Ovary (tissue), 3 donors: ENCODE measurements at regions not wholly inside any gene's neighbourhood (a gene's known extent, or its start where the extent isn't known, plus 50 kb on each side); places are given as distances from the start of the nearest gene placed in this dataset.

ENCODE experiments used
- EP300 ChIP-seq: sonication (generic); formaldehyde crosslinking; IDR thresholded peaks from one replicate; pipeline ENCODE4 v1.6.1; 2017; ENCODE audit warnings: antibody characterized with exemption
- TF ChIP-seq, protein P1 (sequence below), 3 donors: fragments of 450-650 bp in 2 of 3; fragments of 200-600 bp in 1 of 3; IDR thresholded peaks; one replicate each; pipeline versions ENCODE4 v1.5.1 to v1.8.0; 2016 to 2022; ENCODE audit warnings: antibody characterized with exemption in 3 of 3, mild to moderate bottlenecking in 1 of 3
- donor health status: DM: no; HTN: no; CAD: no.

DNA sequence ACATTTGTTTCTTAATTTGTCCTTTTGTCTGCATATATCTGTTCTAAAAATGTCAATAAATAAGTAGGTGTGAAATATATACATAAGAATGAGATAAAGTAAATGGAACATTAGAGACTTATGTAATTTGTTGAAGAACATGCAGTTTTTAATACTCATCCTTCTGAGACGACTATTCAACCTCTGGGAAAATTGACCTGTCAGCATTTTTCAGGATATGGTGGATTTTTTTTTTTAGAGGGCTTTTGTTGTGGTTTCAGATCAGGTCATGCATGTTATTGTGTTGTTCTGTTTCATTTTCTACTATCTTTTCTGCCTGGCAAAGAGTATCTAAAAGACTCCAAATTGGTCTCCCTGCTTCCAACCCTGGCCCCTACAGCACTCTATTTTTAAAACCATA is 97.3 kb downstream of the PCDH7 start:
- no peak for TF ChIP-seq EP300
- TF ChIP-seq, protein P1, sequence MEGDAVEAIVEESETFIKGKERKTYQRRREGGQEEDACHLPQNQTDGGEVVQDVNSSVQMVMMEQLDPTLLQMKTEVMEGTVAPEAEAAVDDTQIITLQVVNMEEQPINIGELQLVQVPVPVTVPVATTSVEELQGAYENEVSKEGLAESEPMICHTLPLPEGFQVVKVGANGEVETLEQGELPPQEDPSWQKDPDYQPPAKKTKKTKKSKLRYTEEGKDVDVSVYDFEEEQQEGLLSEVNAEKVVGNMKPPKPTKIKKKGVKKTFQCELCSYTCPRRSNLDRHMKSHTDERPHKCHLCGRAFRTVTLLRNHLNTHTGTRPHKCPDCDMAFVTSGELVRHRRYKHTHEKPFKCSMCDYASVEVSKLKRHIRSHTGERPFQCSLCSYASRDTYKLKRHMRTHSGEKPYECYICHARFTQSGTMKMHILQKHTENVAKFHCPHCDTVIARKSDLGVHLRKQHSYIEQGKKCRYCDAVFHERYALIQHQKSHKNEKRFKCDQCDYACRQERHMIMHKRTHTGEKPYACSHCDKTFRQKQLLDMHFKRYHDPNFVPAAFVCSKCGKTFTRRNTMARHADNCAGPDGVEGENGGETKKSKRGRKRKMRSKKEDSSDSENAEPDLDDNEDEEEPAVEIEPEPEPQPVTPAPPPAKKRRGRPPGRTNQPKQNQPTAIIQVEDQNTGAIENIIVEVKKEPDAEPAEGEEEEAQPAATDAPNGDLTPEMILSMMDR (IDR thresholded peaks at IDR 0.05) = no peak
